Right kidney (tissue), 1 donor: ENCODE measurements at regions not wholly inside any gene's neighbourhood (a gene's known extent, or its start where the extent isn't known, plus 50 kb on each side); places are given as distances from the start of the nearest gene placed in this dataset.

Source experiments
- DNase-seq: peaks from one replicate; pipeline ENCODE4 v3.0.0-alpha.2; 2016

DNA sequence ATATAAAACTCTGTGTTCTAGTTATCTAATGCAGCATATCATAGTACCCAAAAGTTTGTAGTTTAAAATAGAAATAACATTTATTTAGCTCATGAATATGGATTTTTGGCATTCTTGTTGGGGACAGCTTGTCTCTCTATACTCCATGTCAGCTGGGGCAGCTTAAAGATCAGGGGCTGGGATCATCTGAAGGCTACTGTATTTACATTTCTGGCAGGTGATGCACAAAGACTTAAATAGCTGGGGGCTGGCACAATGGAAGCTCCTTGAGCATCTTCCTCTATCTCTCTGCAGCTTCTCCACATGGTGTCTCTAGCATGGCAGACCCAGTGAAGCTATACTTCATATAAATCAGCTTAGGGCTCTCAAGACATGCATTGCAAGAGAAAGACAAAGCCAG lies 55.6 kb upstream of the DAB1 start:
- no peak for DNase-seq

DNA sequence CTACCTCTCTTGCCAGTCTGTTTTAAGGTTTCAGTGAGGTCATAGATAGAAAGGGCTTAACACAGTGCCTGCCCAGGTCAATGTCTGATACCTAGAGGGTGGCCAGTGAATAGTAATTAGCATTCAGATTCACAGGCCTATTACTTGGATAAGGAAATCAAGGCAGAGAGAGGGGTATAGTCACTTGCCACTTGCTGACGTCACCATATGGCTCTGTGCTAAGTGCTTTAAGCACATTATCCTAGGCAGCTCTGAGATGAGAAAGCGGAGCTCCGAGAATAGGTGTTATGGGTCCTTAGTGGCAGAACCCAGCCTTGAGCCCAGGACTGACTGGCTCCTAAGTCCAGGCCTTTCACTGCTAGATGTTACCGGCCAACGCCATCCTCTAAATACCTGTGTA lies 51.5 kb upstream of the DAB1 start:
- no peak for DNase-seq

DNA sequence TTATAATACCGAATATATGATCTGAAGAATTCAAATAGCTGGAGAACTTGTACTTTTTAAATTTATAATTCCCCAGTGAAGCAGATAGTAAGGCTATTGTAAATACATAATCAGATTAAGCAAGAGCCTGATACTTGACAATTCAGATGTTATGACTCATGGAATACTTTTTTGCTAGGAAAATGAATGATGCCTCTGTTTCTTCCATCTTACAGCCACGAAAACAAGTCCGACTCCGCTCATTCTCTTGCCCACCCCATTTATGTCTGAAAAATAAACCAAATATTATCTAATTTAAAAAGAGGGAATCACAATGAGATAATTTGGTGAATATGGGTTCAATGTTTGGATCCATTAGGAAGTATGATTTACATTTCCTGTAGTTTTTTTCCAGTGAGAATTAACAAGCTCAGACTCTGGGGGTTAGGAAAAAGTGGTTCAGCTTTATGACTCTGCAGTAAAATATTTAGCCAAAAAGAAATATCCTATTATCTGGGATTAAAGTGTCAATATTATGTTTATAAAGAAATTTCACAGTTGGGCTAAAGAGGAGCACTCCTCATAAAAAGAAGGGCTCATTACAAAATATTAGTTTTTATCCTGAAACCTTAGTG lies 50.4 kb upstream of the DAB1 start:
- DNase-seq = no peak
